Fibroblast of mammary gland (primary cell): ENCODE measurements at regions not wholly inside any gene's neighbourhood (a gene's known extent, or its start where the extent isn't known, plus 50 kb on each side); places are given as distances from the start of the nearest gene placed in this dataset.

Experiments used
- DNase-seq: peaks from one replicate; pipeline ENCODE4 v3.0.0-alpha.2; 2010; ENCODE audit warnings: low read depth
- H3K4me3 ChIP-seq: 2 replicates; pipeline ENCODE4 v1.5.1; 2011; ENCODE audit warnings: low read depth, mild to moderate bottlenecking, low read length, moderate library complexity; ENCODE audit not compliant: control insufficient read depth
- TF ChIP-seq, protein P1 (sequence below): conservative IDR thresholded peaks from 2 replicates; pipeline ENCODE4 v1.5.1; 2011; ENCODE audit warnings: low read depth, low read length, inconsistent platforms; ENCODE audit not compliant: control insufficient read depth, insufficient read depth

DNA sequence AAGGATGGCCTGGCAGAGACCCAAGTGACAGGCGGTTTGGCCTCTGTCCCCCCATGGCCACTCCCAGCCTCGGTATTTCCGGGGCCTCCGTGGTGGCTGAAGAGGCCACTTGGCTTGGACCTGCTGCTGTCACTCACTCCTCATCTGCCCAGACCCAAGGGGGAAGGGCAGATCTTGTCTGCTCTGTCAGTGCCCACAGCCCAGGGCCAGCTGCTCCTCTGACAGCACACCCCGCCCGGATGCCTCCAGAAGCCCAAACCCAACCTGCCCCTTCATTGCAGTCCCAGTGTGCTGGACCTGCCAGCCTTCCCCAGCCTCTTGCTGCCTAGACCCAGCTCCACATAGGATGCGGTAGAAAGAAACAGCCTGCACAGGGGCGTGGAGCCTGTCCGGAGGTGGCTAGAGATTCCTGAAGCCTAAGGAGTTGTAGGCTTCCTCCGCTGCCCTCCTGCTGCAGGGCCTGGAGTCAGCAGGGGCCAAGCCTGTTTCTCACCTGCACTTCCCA lies 52.0 kb downstream of the MAGEF1 start:
- DNase-seq: no peak
- TF ChIP-seq, protein P1, sequence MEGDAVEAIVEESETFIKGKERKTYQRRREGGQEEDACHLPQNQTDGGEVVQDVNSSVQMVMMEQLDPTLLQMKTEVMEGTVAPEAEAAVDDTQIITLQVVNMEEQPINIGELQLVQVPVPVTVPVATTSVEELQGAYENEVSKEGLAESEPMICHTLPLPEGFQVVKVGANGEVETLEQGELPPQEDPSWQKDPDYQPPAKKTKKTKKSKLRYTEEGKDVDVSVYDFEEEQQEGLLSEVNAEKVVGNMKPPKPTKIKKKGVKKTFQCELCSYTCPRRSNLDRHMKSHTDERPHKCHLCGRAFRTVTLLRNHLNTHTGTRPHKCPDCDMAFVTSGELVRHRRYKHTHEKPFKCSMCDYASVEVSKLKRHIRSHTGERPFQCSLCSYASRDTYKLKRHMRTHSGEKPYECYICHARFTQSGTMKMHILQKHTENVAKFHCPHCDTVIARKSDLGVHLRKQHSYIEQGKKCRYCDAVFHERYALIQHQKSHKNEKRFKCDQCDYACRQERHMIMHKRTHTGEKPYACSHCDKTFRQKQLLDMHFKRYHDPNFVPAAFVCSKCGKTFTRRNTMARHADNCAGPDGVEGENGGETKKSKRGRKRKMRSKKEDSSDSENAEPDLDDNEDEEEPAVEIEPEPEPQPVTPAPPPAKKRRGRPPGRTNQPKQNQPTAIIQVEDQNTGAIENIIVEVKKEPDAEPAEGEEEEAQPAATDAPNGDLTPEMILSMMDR: no peak
- no peak overlapping the region for H3K4me3 ChIP-seq

DNA sequence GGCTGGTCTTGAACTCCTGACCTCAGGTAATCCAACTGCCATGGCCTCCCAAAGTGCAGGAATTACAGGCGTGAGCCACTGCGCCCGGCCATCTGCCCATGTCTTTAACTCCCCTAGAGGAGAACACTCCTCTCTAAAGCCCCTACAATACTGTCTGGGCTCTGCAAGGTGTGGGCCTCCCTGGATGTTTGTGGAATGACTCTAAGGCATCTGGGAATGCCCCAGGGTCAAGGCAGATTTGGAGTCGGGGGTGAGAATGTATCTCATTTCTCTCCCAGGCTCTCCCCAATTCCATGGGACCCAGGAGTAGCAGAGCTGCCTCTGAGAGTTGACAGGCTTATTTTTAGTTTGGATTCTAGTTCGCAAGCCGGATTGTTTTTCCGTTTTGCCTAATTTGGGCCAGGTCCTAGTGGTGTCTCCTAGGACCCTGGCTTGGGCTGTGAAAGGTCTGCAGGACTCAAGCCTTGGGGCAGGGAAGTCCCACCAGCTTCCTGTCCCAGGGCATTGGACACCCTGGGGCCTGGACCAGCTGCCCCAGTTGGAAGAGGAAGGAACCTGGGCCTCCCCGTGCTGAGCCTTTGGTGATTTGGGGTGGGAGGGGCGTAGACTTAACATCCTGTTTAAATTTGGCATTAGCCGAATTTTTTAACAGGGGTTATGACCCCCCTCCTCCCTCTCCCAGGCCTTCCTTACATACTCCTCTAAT lies 53.5 kb downstream of the MAGEF1 start:
- no peak for DNase-seq
- TF ChIP-seq, protein P1: no peak
- H3K4me3 ChIP-seq: no peak overlapping the region

DNA sequence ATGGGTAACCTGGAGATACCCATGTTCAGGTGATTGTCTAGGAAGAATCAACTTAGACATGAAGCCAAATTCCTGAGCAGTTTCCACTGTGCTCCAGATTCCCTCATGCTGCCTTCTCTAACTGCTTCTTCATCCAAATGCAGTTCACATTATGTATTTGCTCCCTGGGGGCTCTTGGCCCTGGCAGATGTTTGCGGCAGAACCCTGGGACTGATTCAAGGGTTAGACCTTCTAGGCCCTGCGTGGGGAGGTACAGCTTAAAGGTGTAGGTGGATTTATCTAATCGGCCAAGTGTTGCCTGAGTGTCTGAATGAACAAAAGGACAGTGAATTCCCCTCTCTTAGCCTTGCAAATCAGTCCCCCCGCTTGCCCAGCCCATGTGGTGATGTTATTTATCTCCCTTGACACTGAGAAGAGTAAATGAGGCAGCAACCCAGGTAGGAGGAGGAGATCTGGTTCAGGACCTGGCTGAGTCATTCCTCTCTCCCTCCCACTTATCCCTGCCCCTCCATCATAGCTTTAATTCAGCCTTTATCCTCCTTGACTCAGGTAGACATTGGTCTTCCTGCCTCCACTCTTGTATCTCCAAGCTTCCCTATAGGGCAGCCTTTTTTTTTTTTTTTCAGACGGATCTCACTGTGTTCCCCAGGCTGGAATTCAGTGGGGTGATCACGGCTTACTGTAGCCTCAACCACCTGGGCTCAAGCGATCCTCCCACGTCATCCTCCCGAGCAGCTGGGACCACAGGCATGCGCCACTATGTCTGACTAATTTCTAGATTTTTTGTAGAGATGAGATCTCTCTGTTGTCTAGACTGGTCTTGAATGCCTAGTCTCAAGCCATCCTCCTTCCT lies 54.8 kb downstream of the MAGEF1 start:
- H3K4me3 ChIP-seq: no peak overlapping the region
- TF ChIP-seq, protein P1: no peak
- DNase-seq: peak; percentile 85

DNA sequence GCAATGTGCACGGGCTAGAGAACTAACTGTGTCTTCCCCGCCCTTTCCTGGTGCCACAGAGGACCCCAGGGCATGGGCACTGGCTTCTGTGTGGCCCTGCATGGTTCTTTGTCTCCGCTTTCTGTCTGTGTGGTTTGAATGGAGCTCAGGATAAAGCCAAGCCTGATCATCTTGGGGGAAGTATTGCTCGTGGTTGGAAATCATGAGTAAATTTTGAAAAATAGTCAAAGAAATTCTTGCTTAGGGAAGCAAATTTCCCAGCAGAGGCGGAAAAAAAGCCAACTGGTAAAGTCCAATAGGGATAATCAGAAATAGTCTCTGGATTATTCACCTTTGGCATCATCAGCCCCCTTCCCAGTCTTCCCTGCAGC lies 55.4 kb downstream of the MAGEF1 start:
- TF ChIP-seq, protein P1: no peak

DNA sequence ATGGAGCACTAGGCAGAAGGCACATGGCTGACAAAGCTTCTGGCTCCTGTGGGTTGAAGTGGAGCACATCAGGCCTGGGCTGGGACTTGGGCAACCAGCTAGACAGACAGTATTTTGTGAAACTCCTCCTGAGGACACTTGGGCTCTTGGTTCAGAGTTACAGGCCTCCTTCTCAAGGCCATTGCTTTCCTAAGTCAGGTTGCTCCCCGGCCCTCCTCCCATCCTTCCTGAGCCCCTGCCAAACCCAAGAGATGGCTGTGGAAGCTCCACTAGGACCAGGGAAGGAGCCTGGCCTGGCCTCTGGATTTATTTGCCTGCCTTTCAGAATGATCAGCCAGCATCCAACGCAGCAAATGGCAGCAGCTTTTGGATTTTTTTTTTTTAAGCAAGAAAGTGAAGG lies 56.3 kb downstream of the MAGEF1 start:
- TF ChIP-seq, protein P1: no peak
- DNase-seq: no peak
- no peak overlapping the region for H3K4me3 ChIP-seq

More for the DNA sequence above, 55.4 kb downstream of the MAGEF1 start:
- H3K4me3 ChIP-seq: no peak overlapping the region
- DNase-seq: no peak

DNA sequence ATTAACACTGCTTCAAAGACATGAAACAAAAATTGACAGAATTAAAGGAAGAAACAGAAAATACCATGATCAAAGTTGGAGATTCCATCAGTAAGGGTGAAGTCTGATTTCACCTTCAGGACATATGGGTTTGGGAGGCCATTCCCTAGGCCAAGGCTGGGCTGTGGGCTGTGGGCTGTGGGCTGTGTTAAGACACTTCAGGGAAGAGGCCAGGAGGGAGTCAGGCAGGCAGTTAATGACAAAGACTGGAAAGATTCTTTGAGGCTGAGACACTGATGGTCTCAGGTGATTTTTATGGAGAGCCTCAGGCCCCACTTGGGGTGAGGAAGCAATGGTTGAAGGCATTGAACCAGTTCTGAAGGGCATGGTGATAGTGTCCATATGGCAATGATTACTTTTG lies 57.5 kb downstream of the MAGEF1 start:
- TF ChIP-seq, protein P1: no peak
- H3K4me3 ChIP-seq: no peak overlapping the region
- DNase-seq: no peak
